ENCODE measurements at regions not wholly inside any gene's neighbourhood (a gene's known extent, or its start where the extent isn't known, plus 50 kb on each side); places are given as distances from the start of the nearest gene placed in this dataset.

DNA sequence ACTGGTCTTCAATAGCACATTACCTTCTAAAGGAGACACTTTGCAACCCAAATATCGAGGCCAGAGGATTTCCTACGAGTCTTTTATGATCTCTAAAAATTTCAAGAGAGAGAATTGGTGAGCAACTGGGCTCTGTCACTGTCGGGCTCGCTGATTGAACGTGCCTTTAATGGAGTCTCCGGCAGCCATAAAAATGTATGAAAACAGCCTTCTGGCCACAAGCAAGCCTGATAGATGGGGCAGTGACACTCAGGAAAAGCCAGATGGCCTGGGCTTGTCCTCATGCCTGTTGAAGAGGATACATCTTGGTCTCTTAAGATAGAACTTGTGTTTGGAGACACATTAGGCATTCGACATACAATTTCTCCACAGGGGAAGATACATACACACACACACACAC is 419.5 kb upstream of the PROK2 start:
- H3K36me3 ChIP-seq (ENCODE audit: control insufficient read depth, insufficient read depth, low read length), result no peaks in the 10 kb centered on the region
- intact Hi-C loops (cut with micrococcal nuclease; ENCODE audit: unreplicated experiment), result no loop called here
- ChIA-PET CTCF (no interaction called here), POLR2A (no interaction called here)
- H3K4me3 ChIP-seq (ENCODE audit: low read depth in 2 of 2, low read length in 2 of 2), result no peak overlapping the region
- ATAC-seq (no peak), DNase-seq (ENCODE audit: low read depth, low spot score) (no peak)
- H3K27me3 ChIP-seq (ENCODE audit: control insufficient read depth, insufficient read depth, low read length), result peaks cover 3% of the 10 kb centered on the region; the same call in 1 of the 2 replicates
- no peak overlapping the region for H3K27ac ChIP-seq (ENCODE audit: low read length)
- no peaks in the 10 kb centered on the region for H3K9me3 ChIP-seq (ENCODE audit: control insufficient read depth, insufficient read depth, low read depth, low read length)
- no peaks in the 10 kb centered on the region for H3K4me1 ChIP-seq (ENCODE audit: control insufficient read depth, insufficient read depth, low read length)
- in situ Hi-C loops (cut with HindIII; ENCODE audit: low pct_unique_long_range_greater_than_20kb, low sequenced_read_pairs), result no loop called here
- BruUV-seq (replicated peaks), result no TSS peak
- TF ChIP-seq, protein P1, sequence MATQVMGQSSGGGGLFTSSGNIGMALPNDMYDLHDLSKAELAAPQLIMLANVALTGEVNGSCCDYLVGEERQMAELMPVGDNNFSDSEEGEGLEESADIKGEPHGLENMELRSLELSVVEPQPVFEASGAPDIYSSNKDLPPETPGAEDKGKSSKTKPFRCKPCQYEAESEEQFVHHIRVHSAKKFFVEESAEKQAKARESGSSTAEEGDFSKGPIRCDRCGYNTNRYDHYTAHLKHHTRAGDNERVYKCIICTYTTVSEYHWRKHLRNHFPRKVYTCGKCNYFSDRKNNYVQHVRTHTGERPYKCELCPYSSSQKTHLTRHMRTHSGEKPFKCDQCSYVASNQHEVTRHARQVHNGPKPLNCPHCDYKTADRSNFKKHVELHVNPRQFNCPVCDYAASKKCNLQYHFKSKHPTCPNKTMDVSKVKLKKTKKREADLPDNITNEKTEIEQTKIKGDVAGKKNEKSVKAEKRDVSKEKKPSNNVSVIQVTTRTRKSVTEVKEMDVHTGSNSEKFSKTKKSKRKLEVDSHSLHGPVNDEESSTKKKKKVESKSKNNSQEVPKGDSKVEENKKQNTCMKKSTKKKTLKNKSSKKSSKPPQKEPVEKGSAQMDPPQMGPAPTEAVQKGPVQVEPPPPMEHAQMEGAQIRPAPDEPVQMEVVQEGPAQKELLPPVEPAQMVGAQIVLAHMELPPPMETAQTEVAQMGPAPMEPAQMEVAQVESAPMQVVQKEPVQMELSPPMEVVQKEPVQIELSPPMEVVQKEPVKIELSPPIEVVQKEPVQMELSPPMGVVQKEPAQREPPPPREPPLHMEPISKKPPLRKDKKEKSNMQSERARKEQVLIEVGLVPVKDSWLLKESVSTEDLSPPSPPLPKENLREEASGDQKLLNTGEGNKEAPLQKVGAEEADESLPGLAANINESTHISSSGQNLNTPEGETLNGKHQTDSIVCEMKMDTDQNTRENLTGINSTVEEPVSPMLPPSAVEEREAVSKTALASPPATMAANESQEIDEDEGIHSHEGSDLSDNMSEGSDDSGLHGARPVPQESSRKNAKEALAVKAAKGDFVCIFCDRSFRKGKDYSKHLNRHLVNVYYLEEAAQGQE (IDR thresholded peaks at IDR 0.05; ENCODE audit: insufficient read depth in 1 of 2, low read depth in 2 of 2, low read length in 1 of 2), result no peak
- TF ChIP-seq POLR2AphosphoS5 (IDR thresholded peaks at IDR 0.05; ENCODE audit: low read depth, low read length), result no peak

DNA sequence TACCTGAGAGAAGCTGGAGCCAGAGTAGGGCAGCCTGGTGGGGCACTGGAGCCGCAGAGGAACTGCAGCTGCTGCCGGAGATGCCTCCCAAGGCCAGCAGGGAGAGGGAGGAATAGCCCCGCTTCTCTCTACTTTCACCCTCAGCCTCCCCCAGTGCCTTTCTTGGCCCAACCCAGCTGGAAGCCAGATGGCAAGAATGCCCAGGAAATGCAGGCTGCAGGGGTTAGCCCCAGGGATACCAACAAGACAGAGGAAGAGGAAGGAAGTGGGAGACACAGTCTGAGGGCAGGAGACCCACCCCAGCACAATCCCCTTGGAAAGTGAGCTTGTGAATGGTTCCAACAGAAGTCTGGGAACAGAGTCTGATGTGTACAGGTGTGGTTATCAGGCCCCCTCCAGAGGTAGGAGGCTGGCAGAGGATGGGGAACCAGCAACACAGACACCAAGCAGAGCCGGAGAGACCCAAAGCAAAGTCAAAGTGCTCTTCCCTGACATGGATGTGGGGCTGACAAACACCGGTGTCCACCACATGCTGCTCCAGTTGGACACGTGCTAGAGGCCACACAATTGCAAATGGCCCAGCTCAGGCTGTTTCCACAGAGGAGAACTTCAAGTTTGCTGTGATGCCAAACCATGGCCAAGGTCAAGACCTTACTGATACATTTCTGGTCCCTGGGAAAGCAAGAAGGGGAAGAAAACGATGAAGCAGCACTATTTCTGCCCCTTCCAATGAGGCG is 418.8 kb upstream of the PROK2 start:
- no peaks in the 10 kb centered on the region for H3K36me3 ChIP-seq (ENCODE audit: control insufficient read depth, insufficient read depth, low read length)
- CTCF ChIA-PET, result no interaction called here
- ATAC-seq, result no peak

More for the DNA sequence above, 418.8 kb upstream of the PROK2 start:
- POLR2A ChIA-PET, result no interaction called here
- Histone ChIP-seq H3K9me3 (ENCODE audit: control insufficient read depth, insufficient read depth, low read depth, low read length) (no peaks in the 10 kb centered on the region), H3K4me3 (ENCODE audit: low read depth in 2 of 2, low read length in 2 of 2) (no peak overlapping the region), H3K4me1 (ENCODE audit: control insufficient read depth, insufficient read depth, low read length) (no peaks in the 10 kb centered on the region), H3K27me3 (ENCODE audit: control insufficient read depth, insufficient read depth, low read length) (peaks cover 3% of the 10 kb centered on the region; the same call in 1 of the 2 replicates), H3K27ac (ENCODE audit: low read length) (no peak overlapping the region)
- no TSS peak for BruUV-seq (replicated peaks)
- no peak for DNase-seq (ENCODE audit: low read depth, low spot score)
- in situ Hi-C loops (cut with HindIII; ENCODE audit: low pct_unique_long_range_greater_than_20kb, low sequenced_read_pairs), result no loop called here
- intact Hi-C loops (cut with micrococcal nuclease; ENCODE audit: unreplicated experiment), result no loop called here
- TF ChIP-seq, protein P1 (IDR thresholded peaks at IDR 0.05; ENCODE audit: insufficient read depth in 1 of 2, low read depth in 2 of 2, low read length in 1 of 2), result no peak
- no peak for TF ChIP-seq POLR2AphosphoS5 (IDR thresholded peaks at IDR 0.05; ENCODE audit: low read depth, low read length)
- no peak for TF ChIP-seq SIN3A (IDR thresholded peaks at IDR 0.05; ENCODE audit: borderline replicate concordance, insufficient read depth, low read depth, low read length)
- no peak for TF ChIP-seq TCF7L2 (IDR thresholded peaks at IDR 0.05; ENCODE audit: low read depth, low read length)
- TF ChIP-seq, protein P2, sequence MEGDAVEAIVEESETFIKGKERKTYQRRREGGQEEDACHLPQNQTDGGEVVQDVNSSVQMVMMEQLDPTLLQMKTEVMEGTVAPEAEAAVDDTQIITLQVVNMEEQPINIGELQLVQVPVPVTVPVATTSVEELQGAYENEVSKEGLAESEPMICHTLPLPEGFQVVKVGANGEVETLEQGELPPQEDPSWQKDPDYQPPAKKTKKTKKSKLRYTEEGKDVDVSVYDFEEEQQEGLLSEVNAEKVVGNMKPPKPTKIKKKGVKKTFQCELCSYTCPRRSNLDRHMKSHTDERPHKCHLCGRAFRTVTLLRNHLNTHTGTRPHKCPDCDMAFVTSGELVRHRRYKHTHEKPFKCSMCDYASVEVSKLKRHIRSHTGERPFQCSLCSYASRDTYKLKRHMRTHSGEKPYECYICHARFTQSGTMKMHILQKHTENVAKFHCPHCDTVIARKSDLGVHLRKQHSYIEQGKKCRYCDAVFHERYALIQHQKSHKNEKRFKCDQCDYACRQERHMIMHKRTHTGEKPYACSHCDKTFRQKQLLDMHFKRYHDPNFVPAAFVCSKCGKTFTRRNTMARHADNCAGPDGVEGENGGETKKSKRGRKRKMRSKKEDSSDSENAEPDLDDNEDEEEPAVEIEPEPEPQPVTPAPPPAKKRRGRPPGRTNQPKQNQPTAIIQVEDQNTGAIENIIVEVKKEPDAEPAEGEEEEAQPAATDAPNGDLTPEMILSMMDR (IDR thresholded peaks at IDR 0.05), result no peak
